Uterus (tissue), 2 donors: ENCODE measurements at regions not wholly inside any gene's neighbourhood (a gene's known extent, or its start where the extent isn't known, plus 50 kb on each side); places are given as distances from the start of the nearest gene placed in this dataset.

Experiments
- CTCF ChIP-seq, 4 experiments: fragments of 200-600 bp in 2 of 4; fragments of 450-650 bp in 2 of 4; sonication (generic) in 2 of 4; IDR thresholded peaks; one replicate each; pipeline ENCODE4 v1.5.1; 2016 to 2019; ENCODE audit warnings: antibody characterized with exemption in 4 of 4, mild to moderate bottlenecking in 2 of 4, moderate library complexity in 1 of 4
- POLR2A ChIP-seq, 2 donors: fragments of 450-650 bp; IDR thresholded peaks; one replicate each; pipeline ENCODE4 v1.6.1; 2016; ENCODE audit warnings: antibody characterized with exemption in 2 of 2, mild to moderate bottlenecking in 1 of 2, moderate library complexity in 1 of 2

GRCh38 chr18:47331026-47331425 is 79.6 kb upstream of the SKOR2 start:
- TF ChIP-seq CTCF (IDR thresholded peaks at IDR 0.05), result no peak
- no peak for TF ChIP-seq POLR2A (IDR thresholded peaks at IDR 0.05)
